Mesendoderm (in vitro differentiated cells): ENCODE measurements at regions not wholly inside any gene's neighbourhood (a gene's known extent, or its start where the extent isn't known, plus 50 kb on each side); places are given as distances from the start of the nearest gene placed in this dataset.

Experiments
- DNase-seq: peaks from one replicate; pipeline ENCODE4 v3.0.0; 2013
- H2AK5ac ChIP-seq: 2 replicates; pipeline ENCODE4 v1.6.1; 2013; ENCODE audit warnings: low read length, inconsistent platforms
- H2BK120ac ChIP-seq: 2 replicates; pipeline ENCODE4 v1.6.1; 2013; ENCODE audit warnings: low read depth, mild to moderate bottlenecking, low read length, moderate library complexity, mixed read lengths
- H2BK15ac ChIP-seq: replicated peaks from 2 replicates; pipeline ENCODE4 v1.6.1; 2013; ENCODE audit warnings: low read depth, mild to moderate bottlenecking, moderate library complexity
- H2BK5ac ChIP-seq: 2 replicates; pipeline ENCODE4 v1.6.1; 2013; ENCODE audit warnings: low read length, inconsistent platforms
- H3K18ac ChIP-seq: 2 replicates; pipeline ENCODE4 v1.6.1; 2013; ENCODE audit warnings: mild to moderate bottlenecking, low read length, mixed read lengths
- H3K23ac ChIP-seq: one replicate; pipeline ENCODE4 v1.6.1; 2013; ENCODE audit warnings: low read length
- H3K27ac ChIP-seq: 2 replicates; pipeline ENCODE4 v1.5.1; 2013; ENCODE audit warnings: low read depth, mild to moderate bottlenecking, inconsistent platforms, low read length, moderate library complexity
- H3K27me3 ChIP-seq: 2 replicates; pipeline ENCODE4 v1.6.1; 2013; ENCODE audit warnings: low read length, control low read depth, mild to moderate bottlenecking, inconsistent platforms; ENCODE audit not compliant: insufficient read depth, poor library complexity
- H3K36me3 ChIP-seq: 2 replicates; pipeline ENCODE4 v1.6.1; 2013; ENCODE audit warnings: low read length, inconsistent platforms; ENCODE audit not compliant: control insufficient read depth, insufficient read depth
- H3K4ac ChIP-seq: one replicate; pipeline ENCODE4 v1.6.1; 2013; ENCODE audit warnings: low read depth, mild to moderate bottlenecking, low read length, moderate library complexity
- H3K4me1 ChIP-seq: 2 replicates; pipeline ENCODE4 v1.6.1; 2013; ENCODE audit warnings: low read depth, low read length, inconsistent platforms; ENCODE audit not compliant: control insufficient read depth
- H3K4me2 ChIP-seq: 2 replicates; pipeline ENCODE4 v1.6.1; 2013; ENCODE audit warnings: low read length
- H3K4me3 ChIP-seq: 2 replicates; pipeline ENCODE4 v1.5.1; 2013; ENCODE audit warnings: mild to moderate bottlenecking, low read length
- H3K56ac ChIP-seq: one replicate; pipeline ENCODE4 v1.6.1; 2013; ENCODE audit warnings: low read length
- H3K79me1 ChIP-seq: 2 replicates; pipeline ENCODE4 v1.6.1; 2013; ENCODE audit warnings: low read length, inconsistent platforms
- H3K79me2 ChIP-seq: 2 replicates; pipeline ENCODE4 v1.6.1; 2013; ENCODE audit warnings: mild to moderate bottlenecking, low read length; ENCODE audit not compliant: control insufficient read depth, insufficient read depth
- H3K9ac ChIP-seq: 2 replicates; pipeline ENCODE4 v1.6.1; 2013; ENCODE audit warnings: low read length, inconsistent platforms
- H4K5ac ChIP-seq: one replicate; pipeline ENCODE4 v1.6.1; 2013; ENCODE audit warnings: low read length
- H4K8ac ChIP-seq: one replicate; pipeline ENCODE4 v1.6.1; 2013; ENCODE audit warnings: low read depth, mild to moderate bottlenecking, control low read depth, low read length, moderate library complexity
- WGBS: extraction: QIAGEN DNeasy Blood & Tissue Kit; methylation state at CpG from one replicate; pipeline ENCODE4 v1.1.7; 2013; ENCODE audit warnings: low lambda C conversion rate, missing lambda C conversion rate; ENCODE audit not compliant: insufficient coverage; ENCODE audit errors: extremely low coverage; 5-methylcytosine and 5-hydroxymethylcytosine counted together

GRCh38 chr5:88518131-88519016 lies 249.7 kb upstream of the TMEM161B start:
- H3K4me3 ChIP-seq: no peak overlapping the region
- H3K27ac ChIP-seq: no peak overlapping the region
- no peak overlapping the region for H4K5ac ChIP-seq
- H3K36me3 ChIP-seq: no peaks in the 10 kb centered on the region
- no peak overlapping the region for H3K4me2 ChIP-seq
- no peak overlapping the region for H3K18ac ChIP-seq
- no CpG with 5 or more reads among the region's 4 CpGs for WGBS
- no peak overlapping the region for H4K8ac ChIP-seq
- H3K23ac ChIP-seq: no peak overlapping the region
- H3K79me2 ChIP-seq: no peaks in the 10 kb centered on the region
- H2BK120ac ChIP-seq: no peak overlapping the region
- H3K4ac ChIP-seq: no peak overlapping the region
- H2BK5ac ChIP-seq: no peak overlapping the region
- H3K56ac ChIP-seq: no peak overlapping the region
- DNase-seq: no peak
- no peaks in the 10 kb centered on the region for H3K27me3 ChIP-seq
- H3K9ac ChIP-seq: no peak overlapping the region
- no peak overlapping the region for H2BK15ac ChIP-seq
- no peak overlapping the region for H2AK5ac ChIP-seq
- no peaks in the 10 kb centered on the region for H3K4me1 ChIP-seq
- H3K79me1 ChIP-seq: no peaks in the 10 kb centered on the region

GRCh38 chr5:88515881-88516819 lies 247.5 kb upstream of the TMEM161B start:
- H3K18ac ChIP-seq: no peak overlapping the region
- no peak overlapping the region for H3K27ac ChIP-seq
- H3K56ac ChIP-seq: no peak overlapping the region
- no CpG with 5 or more reads among the region's 11 CpGs for WGBS
- H3K4me2 ChIP-seq: no peak overlapping the region
- H2AK5ac ChIP-seq: no peak overlapping the region
- H2BK15ac ChIP-seq: no peak overlapping the region
- no peaks in the 10 kb centered on the region for H3K27me3 ChIP-seq
- H2BK120ac ChIP-seq: no peak overlapping the region
- no peak overlapping the region for H3K23ac ChIP-seq
- no peak for DNase-seq
- no peak overlapping the region for H3K9ac ChIP-seq
- no peak overlapping the region for H4K8ac ChIP-seq
- H4K5ac ChIP-seq: no peak overlapping the region
- no peaks in the 10 kb centered on the region for H3K36me3 ChIP-seq
- H2BK5ac ChIP-seq: no peak overlapping the region
- no peaks in the 10 kb centered on the region for H3K79me1 ChIP-seq
- no peaks in the 10 kb centered on the region for H3K4me1 ChIP-seq
- H3K79me2 ChIP-seq: no peaks in the 10 kb centered on the region
- no peak overlapping the region for H3K4ac ChIP-seq
- H3K4me3 ChIP-seq: no peak overlapping the region

- Histone ChIP-seq H3K18ac (no peak overlapping the region), H3K27ac (no peak overlapping the region), H3K4ac (no peak overlapping the region), H2AK5ac (no peak overlapping the region), H3K23ac (no peak overlapping the region), H2BK15ac (no peak overlapping the region), H3K27me3 (no peaks in the 10 kb centered on the region), H4K5ac (no peak overlapping the region), H3K56ac (no peak overlapping the region), H2BK5ac (no peak overlapping the region), H3K4me1 (no peaks in the 10 kb centered on the region), H3K36me3 (no peaks in the 10 kb centered on the region), H3K79me1 (no peaks in the 10 kb centered on the region), H3K4me2 (no peak overlapping the region), H3K9ac (no peak overlapping the region), H3K4me3 (no peak overlapping the region), H4K8ac (no peak overlapping the region), H2BK120ac (no peak overlapping the region), H3K79me2 (no peaks in the 10 kb centered on the region)
- no CpG with 5 or more reads among the region's 1 CpG for WGBS
- DNase-seq: no peak
Observed at GRCh38 chr5:88515068-88515467, 246.4 kb upstream of the TMEM161B start.

GRCh38 chr5:88509403-88509802 lies 240.8 kb upstream of the TMEM161B start:
- Histone ChIP-seq H3K18ac (no peak overlapping the region), H3K4me3 (no peak overlapping the region), H2AK5ac (no peak overlapping the region), H4K5ac (no peak overlapping the region), H2BK15ac (no peak overlapping the region), H2BK120ac (no peak overlapping the region), H3K4me2 (no peak overlapping the region), H3K56ac (no peak overlapping the region), H2BK5ac (no peak overlapping the region), H3K27ac (no peak overlapping the region), H3K9ac (no peak overlapping the region), H3K4me1 (peaks cover 2% of the 10 kb centered on the region), H3K4ac (no peak overlapping the region), H4K8ac (no peak overlapping the region), H3K36me3 (no peaks in the 10 kb centered on the region), H3K79me1 (no peaks in the 10 kb centered on the region), H3K27me3 (no peaks in the 10 kb centered on the region), H3K23ac (no peak overlapping the region), H3K79me2 (no peaks in the 10 kb centered on the region)
- DNase-seq: peak; percentile 73
- no CpG with 5 or more reads among the region's 3 CpGs for WGBS

- Histone ChIP-seq H3K4me1 (peaks cover 2% of the 10 kb centered on the region), H3K18ac (no peak overlapping the region), H3K4me3 (no peak overlapping the region), H3K4me2 (no peak overlapping the region), H3K56ac (no peak overlapping the region), H4K8ac (no peak overlapping the region), H2BK15ac (no peak overlapping the region), H3K9ac (no peak overlapping the region), H3K79me1 (no peaks in the 10 kb centered on the region), H3K27ac (no peak overlapping the region), H3K4ac (no peak overlapping the region), H2BK5ac (no peak overlapping the region), H3K27me3 (no peaks in the 10 kb centered on the region), H2BK120ac (no peak overlapping the region), H3K36me3 (no peaks in the 10 kb centered on the region), H4K5ac (no peak overlapping the region), H2AK5ac (no peak overlapping the region), H3K79me2 (no peaks in the 10 kb centered on the region), H3K23ac (no peak overlapping the region)
- DNase-seq: no peak
- WGBS: no CpG with 5 or more reads among the region's 4 CpGs
Observed at GRCh38 chr5:88507261-88507660, 238.6 kb upstream of the TMEM161B start.
